ENCODE measurements at regions not wholly inside any gene's neighbourhood (a gene's known extent, or its start where the extent isn't known, plus 50 kb on each side); places are given as distances from the start of the nearest gene placed in this dataset.

DNA sequence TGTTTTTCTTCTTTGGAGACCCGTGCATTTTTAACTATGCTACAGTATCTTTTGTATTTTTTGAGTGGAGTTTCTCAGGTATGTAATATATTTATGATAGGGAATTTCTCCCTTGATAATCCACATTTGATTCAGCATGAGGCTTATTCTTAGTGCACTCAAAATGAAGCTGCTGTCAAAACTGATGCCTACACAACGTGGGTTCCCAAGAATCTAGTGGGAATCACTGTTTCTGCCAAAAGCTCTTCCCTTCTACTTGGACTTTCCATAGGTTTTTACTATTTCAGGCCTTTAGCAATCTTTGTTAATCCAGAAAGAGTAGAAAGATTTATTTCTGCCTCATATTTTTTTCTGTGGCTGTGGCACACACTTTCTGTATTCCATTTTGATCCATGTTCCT lies 1003.7 kb downstream of the SLITRK5 start:
- Histone ChIP-seq H3K9me2 (ENCODE audit: insufficient read depth) (no peaks in the 10 kb centered on the region), H3K79me2 (replicated peaks; ENCODE audit: insufficient read depth) (no peaks in the 10 kb centered on the region), H3K4me3 (no peak overlapping the region), H3K27ac (ENCODE audit: low read depth) (no peak overlapping the region), H3F3A (replicated peaks; ENCODE audit: low read depth) (no peaks in the 10 kb centered on the region), H3K27me3 (ENCODE audit: insufficient read depth) (no peaks in the 10 kb centered on the region), H3K4me2 (no peak overlapping the region), H3K36me3 (ENCODE audit: insufficient read depth) (no peaks in the 10 kb centered on the region), H4K20me1 (replicated peaks; ENCODE audit: insufficient read depth) (no peaks in the 10 kb centered on the region), H3K4me1 (ENCODE audit: insufficient read depth) (no peaks in the 10 kb centered on the region), H2AFZ (no peak overlapping the region)
- H3K27me3 Mint-ChIP-seq (ENCODE audit: insufficient read depth, low read depth, poor library complexity) = no peaks in the 10 kb centered on the region
- no peak for DNase-seq (ENCODE audit: low spot score)
- no peak overlapping the region for H3K4me3 Mint-ChIP-seq
- TF ChIP-seq ZNF114 (CRISPR knock-in tag; IDR thresholded peaks at IDR 0.05) = no peak
- TF ChIP-seq NANOG (IDR thresholded peaks at IDR 0.05; ENCODE audit: borderline replicate concordance) = no peak
- no peak for TF ChIP-seq ZNF331 (CRISPR knock-in tag; IDR thresholded peaks at IDR 0.05; ENCODE audit: low read depth)
- TF ChIP-seq POLR2AphosphoS5 (IDR thresholded peaks at IDR 0.05; ENCODE audit: low read depth) = no peak
- TF ChIP-seq EZH2phosphoT487 (IDR thresholded peaks at IDR 0.05; ENCODE audit: unreplicated experiment) = no peak
- TF ChIP-seq REST (IDR thresholded peaks at IDR 0.05; ENCODE audit: unreplicated experiment) = no peak
- no peak for TF ChIP-seq CREB1 (CRISPR knock-in tag; IDR thresholded peaks at IDR 0.05; ENCODE audit: low read depth)
- TF ChIP-seq, protein P1, sequence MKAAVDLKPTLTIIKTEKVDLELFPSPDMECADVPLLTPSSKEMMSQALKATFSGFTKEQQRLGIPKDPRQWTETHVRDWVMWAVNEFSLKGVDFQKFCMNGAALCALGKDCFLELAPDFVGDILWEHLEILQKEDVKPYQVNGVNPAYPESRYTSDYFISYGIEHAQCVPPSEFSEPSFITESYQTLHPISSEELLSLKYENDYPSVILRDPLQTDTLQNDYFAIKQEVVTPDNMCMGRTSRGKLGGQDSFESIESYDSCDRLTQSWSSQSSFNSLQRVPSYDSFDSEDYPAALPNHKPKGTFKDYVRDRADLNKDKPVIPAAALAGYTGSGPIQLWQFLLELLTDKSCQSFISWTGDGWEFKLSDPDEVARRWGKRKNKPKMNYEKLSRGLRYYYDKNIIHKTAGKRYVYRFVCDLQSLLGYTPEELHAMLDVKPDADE (IDR thresholded peaks at IDR 0.05) = no peak
- TF ChIP-seq EZH2 (IDR thresholded peaks at IDR 0.05; ENCODE audit: low read depth, unreplicated experiment) = no peak
- TF ChIP-seq STAT1 (IDR thresholded peaks at IDR 0.05; ENCODE audit: unreplicated experiment) = no peak
- TF ChIP-seq ZNF462 (CRISPR knock-in tag; IDR thresholded peaks at IDR 0.05) = no peak
- TF ChIP-seq JUNB (IDR thresholded peaks at IDR 0.05; ENCODE audit: unreplicated experiment) = no peak
- no peak for TF ChIP-seq CTCF (conservative IDR thresholded peaks at IDR 0.05; ENCODE audit: low read depth in 2 of 2)
- H3K4me1 Mint-ChIP-seq = no peaks in the 10 kb centered on the region
- H3K27ac Mint-ChIP-seq = no peak overlapping the region
- no peak for ATAC-seq
- no peaks in the 10 kb centered on the region for H3K36me3 Mint-ChIP-seq (ENCODE audit: low read depth)
- H3K9me3 Mint-ChIP-seq = no peaks in the 10 kb centered on the region; the same call in 2 of the 3 replicates

Measured in GM23338 (cell line).